ENCODE measurements at regions not wholly inside any gene's neighbourhood (a gene's known extent, or its start where the extent isn't known, plus 50 kb on each side); places are given as distances from the start of the nearest gene placed in this dataset.

DNA sequence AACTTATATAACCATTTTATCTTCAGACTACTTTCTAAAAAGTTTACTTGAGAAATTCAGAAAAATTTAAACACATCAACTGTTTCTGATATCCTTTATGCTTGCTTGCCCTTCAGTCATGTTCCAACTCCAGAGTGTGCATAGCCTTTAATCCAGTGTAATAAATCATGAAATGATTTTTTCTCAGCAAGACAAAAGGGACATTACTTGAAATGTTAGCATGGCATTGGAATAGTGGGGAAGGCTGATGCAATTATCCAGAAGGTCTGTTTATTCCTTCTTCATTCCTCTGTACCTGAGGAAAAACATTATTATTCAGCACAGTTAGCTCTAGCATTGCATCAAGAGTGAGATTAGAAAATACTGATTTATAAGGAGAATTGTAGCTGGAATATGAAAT, 209.9 kb downstream of the SLC7A11 start:
- H3K27ac ChIP-seq (ENCODE audit: low read depth, low read length), result no peak overlapping the region
- H3K4me1 ChIP-seq (ENCODE audit: control insufficient read depth in 3 of 3, insufficient read depth in 3 of 3, low read length in 3 of 3), result peaks cover 4 to 9% (median 7%) of the 10 kb centered on the region in 3 donors
- H3K9me3 ChIP-seq (ENCODE audit: control insufficient read depth in 3 of 3, low read length in 3 of 3), result no peaks in the 10 kb centered on the region
- no peak overlapping the region for H3K4me3 ChIP-seq (ENCODE audit: low read length in 3 of 3)
- H3K27me3 ChIP-seq (ENCODE audit: control insufficient read depth in 3 of 3, insufficient read depth in 3 of 3, low read length in 3 of 3), result no peaks in the 10 kb centered on the region
- H3K36me3 ChIP-seq (ENCODE audit: control insufficient read depth in 3 of 3, insufficient read depth in 3 of 3, low read length in 3 of 3), result no peaks in the 10 kb centered on the region
- H3K9ac ChIP-seq (ENCODE audit: low read depth in 1 of 3, low read length in 3 of 3), result no peak overlapping the region

DNA sequence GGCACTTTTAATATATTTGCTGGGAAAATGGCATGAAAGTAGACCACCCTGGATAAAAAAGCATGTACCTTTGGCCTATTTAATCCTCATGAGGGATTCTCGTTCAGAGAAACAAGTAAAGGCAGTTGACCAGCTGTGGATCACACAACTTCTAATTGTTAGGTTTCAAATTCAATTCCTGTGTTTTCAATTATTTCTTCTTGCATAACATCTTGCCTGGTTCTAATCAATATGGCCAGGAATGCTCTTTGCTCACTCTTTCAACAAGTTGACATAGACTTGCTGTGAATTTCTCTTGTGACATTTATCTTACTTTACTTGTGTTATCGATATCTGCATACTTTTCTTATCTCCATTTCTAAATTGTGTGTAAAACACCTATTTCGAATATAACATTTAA, 211.8 kb downstream of the SLC7A11 start:
- no peak overlapping the region for H3K27ac ChIP-seq (ENCODE audit: low read depth, low read length)
- H3K4me1 ChIP-seq (ENCODE audit: control insufficient read depth in 3 of 3, insufficient read depth in 3 of 3, low read length in 3 of 3), result no peaks in the 10 kb centered on the region
- no peaks in the 10 kb centered on the region for H3K9me3 ChIP-seq (ENCODE audit: control insufficient read depth in 3 of 3, low read length in 3 of 3)
- no peak overlapping the region for H3K4me3 ChIP-seq (ENCODE audit: low read length in 3 of 3)
- no peaks in the 10 kb centered on the region for H3K27me3 ChIP-seq (ENCODE audit: control insufficient read depth in 3 of 3, insufficient read depth in 3 of 3, low read length in 3 of 3)
- no peak overlapping the region for H3K9ac ChIP-seq (ENCODE audit: low read depth in 1 of 3, low read length in 3 of 3)
- no peaks in the 10 kb centered on the region for H3K36me3 ChIP-seq (ENCODE audit: control insufficient read depth in 3 of 3, insufficient read depth in 3 of 3, low read length in 3 of 3)

DNA sequence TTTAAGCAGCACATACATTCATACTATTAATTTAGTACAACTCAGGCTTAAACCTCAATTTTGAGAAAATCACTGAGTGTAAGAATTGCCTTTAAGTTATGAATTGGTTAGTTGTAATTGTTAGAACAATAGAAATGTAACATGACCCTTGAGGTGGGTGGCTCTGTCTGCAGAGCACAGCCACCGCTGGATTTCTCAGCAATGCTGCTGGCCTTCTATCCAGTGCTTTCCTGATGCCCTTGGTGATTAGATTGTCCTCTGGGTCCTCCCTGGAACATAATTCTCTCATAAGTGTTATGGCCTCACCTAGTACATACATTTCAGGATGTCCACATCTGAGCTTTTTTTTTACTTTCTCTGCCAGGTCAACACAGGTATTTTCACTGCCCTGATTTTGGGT, 213.2 kb downstream of the SLC7A11 start:
- Histone ChIP-seq H3K36me3 (ENCODE audit: control insufficient read depth in 3 of 3, insufficient read depth in 3 of 3, low read length in 3 of 3) (no peaks in the 10 kb centered on the region), H3K27me3 (ENCODE audit: control insufficient read depth in 3 of 3, insufficient read depth in 3 of 3, low read length in 3 of 3) (no peaks in the 10 kb centered on the region), H3K4me1 (ENCODE audit: control insufficient read depth in 3 of 3, insufficient read depth in 3 of 3, low read length in 3 of 3) (no peaks in the 10 kb centered on the region), H3K27ac (ENCODE audit: low read depth, low read length) (no peak overlapping the region), H3K9me3 (ENCODE audit: control insufficient read depth in 3 of 3, low read length in 3 of 3) (no peaks in the 10 kb centered on the region), H3K9ac (ENCODE audit: low read depth in 1 of 3, low read length in 3 of 3) (no peak overlapping the region), H3K4me3 (ENCODE audit: low read length in 3 of 3) (no peak overlapping the region)

DNA sequence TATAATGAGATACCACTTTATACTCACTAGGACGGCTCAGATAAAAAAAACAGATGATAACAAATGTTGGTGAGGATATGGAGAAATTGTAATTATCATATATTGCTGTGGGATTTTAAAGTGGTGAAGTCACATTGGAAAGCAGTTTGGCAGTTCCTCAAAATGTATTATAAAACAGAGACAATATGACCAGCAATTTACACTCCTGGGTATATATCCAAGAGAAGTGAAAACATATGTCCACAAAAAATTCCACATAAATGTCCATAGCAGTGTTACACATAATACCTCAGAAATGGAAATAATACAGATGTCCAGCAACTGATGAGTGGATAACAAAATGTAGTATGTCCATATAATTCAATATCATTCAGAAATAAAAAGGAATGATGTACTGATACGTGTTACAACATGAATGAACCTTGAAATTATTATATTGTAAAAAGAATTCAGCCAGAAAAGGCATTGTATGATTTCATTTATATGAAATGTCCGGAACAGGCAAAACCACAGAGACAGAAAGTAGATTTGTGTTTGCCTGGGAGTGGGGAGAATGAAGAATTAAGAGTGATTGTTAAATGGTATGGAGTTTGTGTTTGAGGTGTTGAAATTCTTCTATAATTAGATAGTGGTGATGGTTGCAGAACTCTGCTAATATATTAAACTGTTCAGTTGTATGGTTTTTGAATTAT, 220.9 kb downstream of the SLC7A11 start:
- no peak overlapping the region for H3K27ac ChIP-seq (ENCODE audit: low read depth, low read length)
- H3K4me1 ChIP-seq (ENCODE audit: control insufficient read depth in 3 of 3, insufficient read depth in 3 of 3, low read length in 3 of 3), result no peaks in the 10 kb centered on the region
- no peak overlapping the region for H3K9ac ChIP-seq (ENCODE audit: low read depth in 1 of 3, low read length in 3 of 3)
- no peaks in the 10 kb centered on the region for H3K27me3 ChIP-seq (ENCODE audit: control insufficient read depth in 3 of 3, insufficient read depth in 3 of 3, low read length in 3 of 3)
- H3K36me3 ChIP-seq (ENCODE audit: control insufficient read depth in 3 of 3, insufficient read depth in 3 of 3, low read length in 3 of 3), result no peaks in the 10 kb centered on the region
- H3K9me3 ChIP-seq (ENCODE audit: control insufficient read depth in 3 of 3, low read length in 3 of 3), result peaks cover 0 to 3% (median 0%) of the 10 kb centered on the region in 3 donors
- H3K4me3 ChIP-seq (ENCODE audit: low read length in 3 of 3), result no peak overlapping the region

DNA sequence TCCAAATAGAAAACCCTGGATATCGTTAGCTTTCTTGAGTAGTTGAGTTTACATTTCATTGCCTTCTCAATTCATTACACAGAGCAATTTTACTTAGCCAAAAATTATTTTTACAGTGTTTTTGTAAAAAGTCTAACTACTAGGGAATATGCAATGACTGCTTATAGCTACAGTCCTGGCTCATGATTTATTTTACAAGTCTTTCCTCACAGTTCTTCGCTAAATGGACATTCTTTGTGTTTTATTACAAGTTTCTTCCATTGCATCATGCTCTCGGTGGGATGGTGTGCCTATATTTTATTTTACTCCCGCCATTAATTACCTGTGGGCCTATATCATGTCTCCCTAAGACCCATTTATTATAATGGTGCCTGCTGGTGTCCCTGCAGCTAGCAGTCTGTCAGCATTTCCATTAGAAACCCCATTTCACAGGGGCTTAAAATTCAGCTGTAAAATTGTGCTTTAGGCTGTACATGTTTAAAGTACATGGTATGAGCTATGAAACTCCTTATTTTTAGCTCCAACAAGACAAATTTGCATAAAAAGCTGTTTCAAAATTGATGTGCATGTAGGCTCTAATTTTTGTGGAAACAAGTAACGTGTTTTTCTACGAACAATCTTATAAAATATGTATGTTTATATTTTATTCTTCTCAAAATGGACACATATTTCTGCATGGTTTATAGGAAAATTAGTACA, 227.4 kb downstream of the SLC7A11 start:
- no peaks in the 10 kb centered on the region for H3K4me1 ChIP-seq (ENCODE audit: control insufficient read depth in 3 of 3, insufficient read depth in 3 of 3, low read length in 3 of 3)
- H3K4me3 ChIP-seq (ENCODE audit: low read length in 3 of 3), result no peak overlapping the region
- no peak overlapping the region for H3K27ac ChIP-seq (ENCODE audit: low read depth, low read length)
- H3K9me3 ChIP-seq (ENCODE audit: control insufficient read depth in 3 of 3, low read length in 3 of 3), result peaks cover 0 to 3% (median 0%) of the 10 kb centered on the region in 3 donors
- H3K27me3 ChIP-seq (ENCODE audit: control insufficient read depth in 3 of 3, insufficient read depth in 3 of 3, low read length in 3 of 3), result no peaks in the 10 kb centered on the region
- H3K9ac ChIP-seq (ENCODE audit: low read depth in 1 of 3, low read length in 3 of 3), result no peak overlapping the region
- no peaks in the 10 kb centered on the region for H3K36me3 ChIP-seq (ENCODE audit: control insufficient read depth in 3 of 3, insufficient read depth in 3 of 3, low read length in 3 of 3)

DNA sequence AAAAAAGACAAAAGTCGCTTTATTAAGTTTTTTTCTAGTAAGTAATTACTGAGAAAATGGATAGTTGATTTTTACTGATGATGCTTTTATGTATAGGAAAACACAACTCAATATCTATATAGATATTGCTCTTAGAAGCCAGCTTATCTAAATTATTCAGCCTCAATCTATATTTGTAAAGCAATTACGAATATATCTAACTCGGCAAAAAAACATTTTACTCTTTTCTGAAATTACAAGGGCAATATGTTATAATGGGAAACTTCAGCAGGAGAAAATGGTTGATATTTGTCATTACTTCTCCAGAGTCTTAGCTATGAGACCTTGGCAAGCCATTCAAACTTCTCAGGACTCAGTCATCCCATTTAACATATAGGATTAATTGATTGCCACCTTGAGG, 228.5 kb downstream of the SLC7A11 start:
- H3K4me3 ChIP-seq (ENCODE audit: low read length in 3 of 3), result no peak overlapping the region
- no peak overlapping the region for H3K27ac ChIP-seq (ENCODE audit: low read depth, low read length)
- no peaks in the 10 kb centered on the region for H3K4me1 ChIP-seq (ENCODE audit: control insufficient read depth in 3 of 3, insufficient read depth in 3 of 3, low read length in 3 of 3)
- H3K9me3 ChIP-seq (ENCODE audit: control insufficient read depth in 3 of 3, low read length in 3 of 3), result no peaks in the 10 kb centered on the region
- no peak overlapping the region for H3K9ac ChIP-seq (ENCODE audit: low read depth in 1 of 3, low read length in 3 of 3)
- H3K36me3 ChIP-seq (ENCODE audit: control insufficient read depth in 3 of 3, insufficient read depth in 3 of 3, low read length in 3 of 3), result no peaks in the 10 kb centered on the region
- no peaks in the 10 kb centered on the region for H3K27me3 ChIP-seq (ENCODE audit: control insufficient read depth in 3 of 3, insufficient read depth in 3 of 3, low read length in 3 of 3)

DNA sequence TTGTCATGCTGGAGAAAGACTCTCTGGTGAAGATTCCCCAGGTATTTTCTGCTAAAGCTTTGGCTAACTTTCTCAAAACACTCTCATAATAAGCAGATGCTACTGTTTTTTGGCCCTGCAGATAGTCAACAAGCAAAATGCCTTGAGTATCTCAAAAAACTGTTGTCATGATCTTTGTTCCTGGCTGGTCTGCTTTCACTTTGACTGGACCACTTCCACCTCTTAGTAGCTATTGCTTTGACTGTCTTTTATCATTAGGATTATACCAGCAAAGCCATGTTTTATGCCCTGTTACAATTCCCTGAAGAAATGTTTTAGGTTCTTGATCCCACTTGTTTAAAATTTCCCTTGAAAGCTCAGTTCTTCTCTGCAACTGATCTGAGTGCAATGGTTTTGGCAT, 231.5 kb downstream of the SLC7A11 start:
- H3K9ac ChIP-seq (ENCODE audit: low read depth in 1 of 3, low read length in 3 of 3), result no peak overlapping the region
- H3K36me3 ChIP-seq (ENCODE audit: control insufficient read depth in 3 of 3, insufficient read depth in 3 of 3, low read length in 3 of 3), result no peaks in the 10 kb centered on the region
- no peak overlapping the region for H3K27ac ChIP-seq (ENCODE audit: low read depth, low read length)
- no peaks in the 10 kb centered on the region for H3K27me3 ChIP-seq (ENCODE audit: control insufficient read depth in 3 of 3, insufficient read depth in 3 of 3, low read length in 3 of 3)
- H3K4me3 ChIP-seq (ENCODE audit: low read length in 3 of 3), result no peak overlapping the region
- no peaks in the 10 kb centered on the region for H3K4me1 ChIP-seq (ENCODE audit: control insufficient read depth in 3 of 3, insufficient read depth in 3 of 3, low read length in 3 of 3)
- no peaks in the 10 kb centered on the region for H3K9me3 ChIP-seq (ENCODE audit: control insufficient read depth in 3 of 3, low read length in 3 of 3)

DNA sequence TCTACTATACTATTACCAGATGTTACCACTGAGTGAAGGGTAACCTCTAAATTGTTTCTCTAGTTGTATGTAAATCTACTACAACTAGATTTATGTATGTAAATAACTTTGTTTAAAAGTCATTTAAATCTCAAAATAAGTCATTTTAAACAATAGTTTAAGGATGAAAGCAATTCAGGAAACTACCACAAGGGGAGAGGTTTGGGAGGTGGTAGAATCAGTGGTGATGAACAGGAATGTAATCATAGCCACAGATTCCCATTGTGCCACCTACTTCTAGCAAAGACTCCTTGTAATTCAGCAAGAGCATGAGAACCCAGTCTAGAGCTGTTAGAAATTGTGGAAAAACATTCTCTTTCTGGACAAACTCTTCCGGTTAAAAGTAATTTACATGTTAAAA, 234.6 kb downstream of the SLC7A11 start:
- no peak overlapping the region for H3K9ac ChIP-seq (ENCODE audit: low read depth in 1 of 3, low read length in 3 of 3)
- no peaks in the 10 kb centered on the region for H3K36me3 ChIP-seq (ENCODE audit: control insufficient read depth in 3 of 3, insufficient read depth in 3 of 3, low read length in 3 of 3)
- H3K27me3 ChIP-seq (ENCODE audit: control insufficient read depth in 3 of 3, insufficient read depth in 3 of 3, low read length in 3 of 3), result no peaks in the 10 kb centered on the region
- H3K4me3 ChIP-seq (ENCODE audit: low read length in 3 of 3), result no peak overlapping the region
- H3K9me3 ChIP-seq (ENCODE audit: control insufficient read depth in 3 of 3, low read length in 3 of 3), result no peaks in the 10 kb centered on the region
- H3K27ac ChIP-seq (ENCODE audit: low read depth, low read length), result no peak overlapping the region
- H3K4me1 ChIP-seq (ENCODE audit: control insufficient read depth in 3 of 3, insufficient read depth in 3 of 3, low read length in 3 of 3), result no peaks in the 10 kb centered on the region

DNA sequence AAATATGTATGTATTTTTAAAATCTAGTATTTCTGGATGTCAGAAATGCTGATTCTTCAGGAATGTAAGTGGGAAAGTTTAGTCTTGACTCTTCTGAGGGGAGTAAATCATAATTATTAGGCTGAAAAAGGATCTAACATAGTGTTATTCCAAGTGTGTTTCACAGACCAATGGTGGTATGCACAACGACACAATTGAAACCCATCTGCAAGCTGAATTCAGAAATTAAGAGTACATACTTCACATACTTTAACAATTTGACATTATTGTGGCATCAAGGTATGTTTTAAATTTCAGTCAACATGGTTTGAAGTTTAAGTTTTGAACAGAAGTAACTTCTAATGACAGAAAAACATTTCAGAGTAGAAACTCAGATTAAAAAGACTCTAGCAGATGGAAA, 236.7 kb downstream of the SLC7A11 start:
- H3K9ac ChIP-seq (ENCODE audit: low read depth in 1 of 3, low read length in 3 of 3), result no peak overlapping the region
- H3K4me3 ChIP-seq (ENCODE audit: low read length in 3 of 3), result no peak overlapping the region
- H3K27me3 ChIP-seq (ENCODE audit: control insufficient read depth in 3 of 3, insufficient read depth in 3 of 3, low read length in 3 of 3), result no peaks in the 10 kb centered on the region
- no peaks in the 10 kb centered on the region for H3K36me3 ChIP-seq (ENCODE audit: control insufficient read depth in 3 of 3, insufficient read depth in 3 of 3, low read length in 3 of 3)
- no peak overlapping the region for H3K27ac ChIP-seq (ENCODE audit: low read depth, low read length)
- no peaks in the 10 kb centered on the region for H3K4me1 ChIP-seq (ENCODE audit: control insufficient read depth in 3 of 3, insufficient read depth in 3 of 3, low read length in 3 of 3)
- H3K9me3 ChIP-seq (ENCODE audit: control insufficient read depth in 3 of 3, low read length in 3 of 3), result no peaks in the 10 kb centered on the region

DNA sequence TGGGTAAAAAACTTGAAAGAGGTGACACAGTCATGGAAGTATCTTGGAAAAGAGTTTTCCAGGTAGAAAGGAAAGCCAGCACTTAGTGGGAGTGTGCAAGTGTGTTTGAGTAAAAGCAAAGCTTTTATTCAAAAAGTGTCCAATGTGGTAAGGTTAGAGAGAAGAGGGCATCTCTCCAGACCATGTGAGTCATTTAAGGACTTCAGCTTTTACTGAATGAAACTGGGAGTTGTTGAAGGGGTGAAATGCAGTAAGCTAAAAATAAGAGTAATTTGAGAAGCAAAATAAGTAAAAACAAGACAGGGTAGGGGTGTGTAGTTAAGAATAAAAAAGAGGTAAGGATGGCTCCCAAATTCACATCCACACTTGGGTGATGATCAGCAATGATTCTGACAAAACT, 238.9 kb downstream of the SLC7A11 start:
- Histone ChIP-seq H3K9me3 (ENCODE audit: control insufficient read depth in 3 of 3, low read length in 3 of 3) (no peaks in the 10 kb centered on the region), H3K27me3 (ENCODE audit: control insufficient read depth in 3 of 3, insufficient read depth in 3 of 3, low read length in 3 of 3) (no peaks in the 10 kb centered on the region), H3K4me3 (ENCODE audit: low read length in 3 of 3) (no peak overlapping the region), H3K27ac (ENCODE audit: low read depth, low read length) (no peak overlapping the region), H3K36me3 (ENCODE audit: control insufficient read depth in 3 of 3, insufficient read depth in 3 of 3, low read length in 3 of 3) (no peaks in the 10 kb centered on the region), H3K4me1 (ENCODE audit: control insufficient read depth in 3 of 3, insufficient read depth in 3 of 3, low read length in 3 of 3) (no peaks in the 10 kb centered on the region), H3K9ac (ENCODE audit: low read depth in 1 of 3, low read length in 3 of 3) (no peak overlapping the region)

All from skeletal muscle tissue (tissue), 3 donors.